Gastroesophageal sphincter (tissue), 2 donors: ENCODE measurements at regions not wholly inside any gene's neighbourhood (a gene's known extent, or its start where the extent isn't known, plus 50 kb on each side); places are given as distances from the start of the nearest gene placed in this dataset.

Source experiments
- EP300 ChIP-seq: sonication (generic); formaldehyde crosslinking; IDR thresholded peaks from one replicate; pipeline ENCODE4 v1.6.1; 2017; ENCODE audit warnings: antibody characterized with exemption, mild to moderate bottlenecking
- POLR2A ChIP-seq, 2 donors: fragments of 450-650 bp; IDR thresholded peaks; one replicate each; pipeline ENCODE4 v1.6.1; 2017; ENCODE audit warnings: antibody characterized with exemption in 2 of 2, mild to moderate bottlenecking in 2 of 2, moderate library complexity in 1 of 2

- TF ChIP-seq POLR2A (IDR thresholded peaks at IDR 0.05) (no peak), EP300 (no peak)
These were observed 196.7 kb downstream of the HLX start for GRCh38 chr1:221075911-221076310.
